NB4 (cell line): ENCODE measurements at regions not wholly inside any gene's neighbourhood (a gene's known extent, or its start where the extent isn't known, plus 50 kb on each side); places are given as distances from the start of the nearest gene placed in this dataset.

ENCODE experiments used
- CTCF ChIP-seq: IDR thresholded peaks from one replicate; pipeline ENCODE4 v1.5.1; 2012; ENCODE audit warnings: low read depth, low read length
- MYC ChIP-seq: IDR thresholded peaks from 2 replicates; pipeline ENCODE4 v1.6.1; 2011; ENCODE audit warnings: low read depth, low read length
- POLR2A ChIP-seq: IDR thresholded peaks from 2 replicates; pipeline ENCODE4 v1.6.1; 2011; ENCODE audit warnings: mild to moderate bottlenecking; ENCODE audit not compliant: insufficient read length; ENCODE audit errors: extremely low read depth

GRCh38 chr2:60064687-60065389, 488.6 kb downstream of the BCL11A start:
- TF ChIP-seq CTCF (no peak), POLR2A (no peak), MYC (no peak)
